Fibroblast of upper back skin (primary cell): ENCODE measurements at regions not wholly inside any gene's neighbourhood (a gene's known extent, or its start where the extent isn't known, plus 50 kb on each side); places are given as distances from the start of the nearest gene placed in this dataset.
"Not testable (repeated sequence)": the region's sequence is repeated elsewhere in the genome, so short reads cannot be mapped to it uniquely, and the experiment has no call there.

ENCODE experiments used
- DNase-seq: peaks from one replicate; pipeline ENCODE4 v3.0.0-alpha.2; 2013

DNA sequence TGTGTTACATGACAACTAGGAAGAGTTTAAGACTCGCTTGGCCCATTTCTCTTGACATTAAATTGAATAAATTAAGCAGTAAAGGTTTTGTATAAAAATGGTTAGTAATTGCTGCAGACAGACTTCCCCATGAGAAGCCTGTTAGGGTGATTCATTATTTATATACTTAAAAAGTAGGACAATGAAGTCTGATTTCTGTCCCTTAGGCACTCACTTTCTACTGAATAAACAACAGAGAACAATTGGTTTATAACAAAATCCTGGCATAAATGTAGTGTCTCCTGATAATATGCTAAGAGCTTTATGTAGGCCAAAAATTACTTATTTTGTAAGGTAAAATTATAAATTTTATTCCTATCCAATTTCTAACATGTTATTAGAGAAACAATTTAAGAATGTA lies 2138.5 kb upstream of the PCDH20 start:
- no peak for DNase-seq

DNA sequence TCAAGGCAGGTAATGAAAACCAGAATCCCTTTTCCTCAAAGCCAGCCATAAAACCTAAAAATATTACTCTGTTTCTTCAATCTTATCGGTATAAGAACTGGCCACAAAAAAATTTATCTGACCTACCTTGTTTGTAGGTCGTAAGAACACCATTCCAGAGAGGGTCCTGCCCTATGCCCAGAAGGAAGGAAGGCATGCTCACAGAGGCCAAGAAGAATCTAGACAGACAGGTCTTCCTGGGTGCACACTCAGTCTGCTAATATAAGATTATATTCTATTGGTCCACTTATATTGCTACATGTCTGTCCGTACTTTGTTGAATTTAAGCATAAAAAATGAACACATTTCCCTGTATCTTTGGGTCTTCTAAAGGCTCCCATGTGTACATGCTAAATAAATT lies 2136.1 kb upstream of the PCDH20 start:
- DNase-seq: no peak

DNA sequence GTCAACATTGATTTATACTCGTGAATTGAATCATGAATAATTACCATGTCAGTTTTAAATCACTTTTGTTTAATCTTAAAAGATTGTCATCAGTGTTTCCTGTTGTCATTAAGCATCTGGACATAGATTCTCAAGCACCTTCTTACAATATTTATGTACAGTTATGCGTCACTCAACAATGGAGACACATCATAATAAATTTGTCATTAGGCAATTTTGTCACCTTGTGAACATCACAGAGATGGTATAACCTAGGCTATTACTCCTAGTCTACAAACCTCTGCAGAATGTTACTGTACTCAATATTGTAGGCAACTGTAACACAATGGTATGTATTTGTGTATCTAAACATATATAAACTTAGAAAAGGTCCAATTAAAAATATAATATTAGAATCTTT lies 2130.9 kb upstream of the PCDH20 start:
- no peak for DNase-seq

DNA sequence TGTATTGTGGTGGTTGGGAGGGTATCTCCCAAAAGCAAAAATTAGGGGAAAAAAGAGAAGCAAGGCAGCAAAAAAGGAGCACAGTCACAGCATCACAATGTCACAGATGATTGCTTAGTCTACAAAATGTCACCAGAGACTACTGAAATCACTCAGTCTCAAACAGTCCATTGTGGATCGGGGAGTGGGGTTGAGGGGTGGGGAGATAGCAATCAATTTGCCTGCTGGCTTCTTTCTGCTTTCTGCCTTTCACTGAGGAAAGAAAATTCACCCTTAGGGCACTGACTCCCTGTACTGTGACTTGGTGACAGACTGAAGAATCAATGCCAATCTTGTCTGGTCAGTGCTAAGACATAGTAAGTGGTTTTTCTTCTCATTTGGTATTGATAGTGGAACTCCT lies 2127.1 kb upstream of the PCDH20 start:
- DNase-seq: no peak

DNA sequence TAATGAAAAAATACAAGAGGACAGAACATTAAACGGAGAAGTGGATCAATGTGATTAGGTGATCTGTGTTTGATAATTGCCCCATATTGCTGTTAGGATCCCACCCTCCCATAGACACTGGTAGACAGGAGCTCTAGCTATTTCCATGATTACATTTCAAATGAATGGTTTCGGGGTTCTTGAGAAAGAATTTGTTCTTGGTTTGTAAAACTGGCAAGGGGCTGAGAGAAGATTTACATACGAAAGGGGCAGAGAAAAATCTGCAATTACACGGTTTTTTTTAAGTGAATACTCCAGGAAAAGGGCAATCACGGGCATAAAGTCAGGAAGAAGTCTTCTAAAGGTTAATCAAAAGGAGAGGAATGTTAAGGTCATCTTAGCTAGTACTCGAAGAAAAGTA lies 2125.7 kb upstream of the PCDH20 start:
- DNase-seq: no peak

DNA sequence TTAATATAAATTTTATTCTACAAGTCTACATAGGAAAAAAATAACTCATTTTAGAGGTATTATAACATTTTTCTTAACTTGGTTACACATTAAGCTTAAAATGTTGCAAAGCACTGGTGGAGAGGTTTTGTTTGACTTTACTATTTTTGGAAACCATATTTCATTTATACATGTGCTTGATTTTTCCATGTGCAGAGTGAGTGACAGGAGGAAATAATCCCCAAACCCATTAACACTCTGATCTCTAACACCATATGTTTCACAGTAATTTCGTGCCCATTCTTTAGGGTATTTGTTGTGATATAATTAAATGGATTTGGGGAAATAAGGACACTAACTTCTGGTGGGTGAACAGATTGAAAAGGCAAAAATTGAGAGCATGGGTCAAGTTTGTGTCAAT lies 2124.4 kb upstream of the PCDH20 start:
- no peak for DNase-seq

DNA sequence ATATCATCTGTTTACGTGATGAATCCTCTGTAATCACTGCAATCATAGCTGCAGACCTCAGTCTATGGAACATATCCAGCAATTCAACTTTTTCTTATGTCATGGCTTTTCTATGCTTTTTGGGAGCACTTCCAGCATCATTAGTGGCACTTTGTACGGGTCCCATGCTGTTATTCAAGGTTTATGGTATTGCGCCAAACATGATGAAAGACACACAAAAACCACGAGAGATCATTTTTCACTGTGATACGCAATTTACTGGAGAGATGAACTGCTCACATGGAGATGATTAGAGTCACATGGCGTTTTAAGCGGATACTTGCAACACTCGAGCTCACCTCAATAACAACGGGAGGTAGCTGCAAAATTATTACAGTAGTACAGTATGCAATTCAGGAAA lies 2101.7 kb upstream of the PCDH20 start:
- peak; percentile 98 for DNase-seq

DNA sequence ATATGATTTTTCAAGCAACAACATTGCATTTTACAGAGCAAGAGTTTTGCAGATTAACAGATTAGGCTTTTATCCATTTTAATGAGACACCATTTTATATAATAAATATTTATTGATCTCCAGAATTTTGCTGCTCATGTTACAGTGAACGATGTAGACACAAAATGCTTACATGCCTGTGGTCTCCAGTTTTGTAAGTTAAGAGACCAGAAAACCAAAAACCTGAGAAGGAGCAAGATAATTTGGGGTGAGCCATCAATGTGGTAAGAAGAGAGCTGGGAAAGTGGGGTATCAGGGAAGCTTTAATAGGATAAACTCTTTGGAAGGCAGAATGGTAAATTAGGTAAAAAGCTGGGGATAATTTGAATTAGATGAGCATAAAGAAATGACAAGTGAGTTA lies 2100.5 kb upstream of the PCDH20 start:
- DNase-seq: peak; percentile 28

DNA sequence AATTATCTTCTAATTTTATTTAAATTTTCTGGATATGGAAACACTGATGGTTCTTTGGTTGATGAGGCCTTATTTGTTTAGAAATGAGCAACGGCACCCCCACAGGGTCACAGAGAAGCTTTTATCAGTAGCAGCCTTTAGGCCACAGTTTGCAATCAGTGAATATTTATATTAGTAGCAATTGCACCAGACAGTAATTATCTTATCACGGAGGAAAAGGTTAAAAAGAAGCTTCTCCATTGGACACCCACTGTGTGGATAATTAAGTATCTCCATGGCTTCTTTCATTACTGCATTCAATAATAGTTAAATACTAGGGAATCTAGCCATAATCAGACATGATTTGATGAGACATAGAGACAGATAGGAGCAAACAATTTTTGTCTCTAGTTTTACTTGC lies 2099.2 kb upstream of the PCDH20 start:
- no peak for DNase-seq

DNA sequence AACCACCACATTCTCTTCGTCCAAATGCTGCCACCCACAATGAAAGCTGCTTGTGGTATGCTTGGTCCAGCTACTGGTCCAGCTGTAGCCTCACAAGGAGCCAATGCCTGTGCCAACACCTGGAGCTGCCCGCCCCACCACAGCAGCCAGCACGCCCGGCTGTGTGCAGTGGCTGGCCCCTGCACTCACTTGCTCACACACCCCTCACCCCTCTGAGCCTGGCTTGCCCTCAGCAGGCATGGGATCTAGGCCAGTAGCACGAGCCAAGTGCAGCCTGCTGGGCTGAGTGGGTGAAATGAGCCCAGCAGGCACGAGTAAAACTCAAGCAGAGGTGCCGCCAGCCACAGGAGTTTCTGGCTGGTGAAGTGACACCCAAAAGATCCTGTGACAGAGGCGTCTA lies 2096.4 kb upstream of the PCDH20 start:
- no peak for DNase-seq

DNA sequence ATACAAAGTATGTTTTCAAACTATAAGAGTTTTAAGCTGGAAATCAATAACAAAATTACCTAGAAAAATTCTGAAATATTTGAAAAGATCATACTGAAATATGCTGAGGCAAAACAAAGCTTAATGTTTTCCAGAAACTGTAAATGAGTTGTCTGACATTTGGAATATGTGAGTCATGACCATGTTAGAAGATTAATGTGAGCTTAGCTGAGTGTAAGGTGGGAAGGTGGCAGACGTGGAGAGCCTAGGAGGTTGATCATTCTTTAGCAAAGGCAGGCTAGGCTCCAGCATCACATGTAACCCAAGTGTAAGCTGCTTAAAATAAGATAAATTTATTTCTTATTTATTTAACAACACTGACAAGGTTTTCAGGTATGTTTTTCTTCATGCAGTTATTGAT lies 2086.1 kb upstream of the PCDH20 start:
- peak; percentile 38 for DNase-seq

DNA sequence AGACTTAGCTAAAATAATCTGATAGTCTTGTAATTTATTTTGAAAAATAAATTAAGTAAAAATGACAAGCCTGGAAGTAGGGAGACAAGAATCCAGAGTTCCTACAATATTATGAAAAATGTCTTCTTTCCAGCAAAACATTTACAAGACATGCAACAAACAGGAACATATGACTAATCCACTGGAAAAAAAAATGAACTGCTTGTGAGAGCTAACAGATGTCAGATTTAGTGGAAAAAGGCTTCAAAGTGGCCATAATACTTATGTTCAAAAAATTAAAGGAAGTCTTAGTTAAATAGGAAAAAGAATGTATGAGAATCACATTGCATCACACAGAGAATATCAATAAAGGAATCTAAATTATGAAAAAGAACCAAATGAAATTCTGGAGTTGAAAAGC lies 2082.0 kb upstream of the PCDH20 start:
- no peak for DNase-seq

DNA sequence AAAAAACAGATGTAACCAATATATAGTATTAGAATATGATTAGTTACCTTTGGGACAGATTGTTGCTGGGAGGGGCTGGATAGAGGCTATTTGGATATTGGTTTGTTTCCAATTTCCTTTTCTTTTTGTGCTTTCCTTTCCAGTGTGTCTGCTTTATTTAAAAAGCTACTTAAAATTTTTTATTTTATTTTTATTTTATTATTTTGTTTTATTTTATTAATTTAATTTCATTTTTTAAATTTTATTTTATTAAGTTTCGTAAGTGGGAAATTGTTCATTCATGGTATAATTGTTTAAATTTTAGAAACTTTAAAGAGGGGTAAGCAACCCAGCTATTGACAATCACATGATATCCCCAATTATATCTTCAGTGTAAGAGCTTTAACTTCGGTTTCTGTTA lies 2077.0 kb upstream of the PCDH20 start:
- no peak for DNase-seq

DNA sequence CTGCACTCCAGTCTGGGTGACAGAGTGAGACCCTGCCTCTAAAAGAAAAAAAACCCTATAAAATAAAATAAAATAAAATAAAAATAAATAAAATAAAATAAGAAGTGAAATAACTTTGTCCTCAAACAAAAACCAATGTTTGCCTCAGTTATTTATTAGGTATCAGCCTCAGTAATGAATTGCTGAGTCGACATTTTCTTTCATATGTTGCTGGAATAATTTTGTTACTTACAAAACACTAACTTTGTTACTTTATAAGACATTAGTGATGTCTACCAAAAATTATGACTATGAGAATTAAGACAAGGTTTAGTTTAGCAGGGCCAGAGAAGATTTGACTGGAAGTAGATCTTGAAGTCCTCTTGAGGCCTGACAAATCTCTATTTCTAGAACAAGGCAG lies 2074.5 kb upstream of the PCDH20 start:
- no peak for DNase-seq

DNA sequence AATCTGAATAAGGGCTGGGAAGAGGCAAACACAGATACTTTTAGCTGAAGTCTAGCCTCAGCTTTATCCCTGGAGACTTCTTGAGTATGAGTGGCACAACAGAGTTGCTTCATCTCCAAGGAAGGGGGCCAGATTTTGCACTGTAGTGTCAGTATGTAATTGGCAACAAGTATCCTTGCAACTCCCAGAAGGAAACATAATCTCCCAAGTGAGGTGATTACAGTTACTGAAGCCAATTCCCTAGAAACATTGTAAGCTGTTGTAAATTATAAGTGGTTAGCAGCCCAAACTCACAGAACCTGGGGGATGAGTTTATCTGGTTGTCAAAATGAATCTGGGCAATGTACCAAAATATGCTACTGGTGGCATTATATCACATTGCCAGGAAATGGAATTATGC lies 2065.7 kb upstream of the PCDH20 start:
- peak; percentile 88 for DNase-seq

DNA sequence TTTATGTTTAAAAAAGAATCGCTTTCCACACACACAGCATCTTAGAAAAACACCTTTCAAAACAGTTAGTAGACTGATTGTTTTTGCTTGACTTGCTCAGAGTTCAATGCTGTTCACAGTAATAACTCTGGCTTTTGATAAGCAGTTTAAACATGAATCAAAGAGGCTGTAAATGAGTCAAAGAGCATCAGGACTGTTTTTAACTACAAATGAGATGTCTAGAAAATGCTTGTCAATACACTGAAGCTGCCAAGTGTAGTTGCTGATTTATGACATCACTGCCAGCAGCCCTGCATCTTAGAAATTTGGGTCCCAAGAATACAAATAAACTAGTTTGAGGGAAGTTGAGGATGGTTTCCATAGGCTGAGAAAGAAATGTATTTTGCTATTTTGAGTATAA lies 2057.1 kb upstream of the PCDH20 start:
- DNase-seq: no peak

DNA sequence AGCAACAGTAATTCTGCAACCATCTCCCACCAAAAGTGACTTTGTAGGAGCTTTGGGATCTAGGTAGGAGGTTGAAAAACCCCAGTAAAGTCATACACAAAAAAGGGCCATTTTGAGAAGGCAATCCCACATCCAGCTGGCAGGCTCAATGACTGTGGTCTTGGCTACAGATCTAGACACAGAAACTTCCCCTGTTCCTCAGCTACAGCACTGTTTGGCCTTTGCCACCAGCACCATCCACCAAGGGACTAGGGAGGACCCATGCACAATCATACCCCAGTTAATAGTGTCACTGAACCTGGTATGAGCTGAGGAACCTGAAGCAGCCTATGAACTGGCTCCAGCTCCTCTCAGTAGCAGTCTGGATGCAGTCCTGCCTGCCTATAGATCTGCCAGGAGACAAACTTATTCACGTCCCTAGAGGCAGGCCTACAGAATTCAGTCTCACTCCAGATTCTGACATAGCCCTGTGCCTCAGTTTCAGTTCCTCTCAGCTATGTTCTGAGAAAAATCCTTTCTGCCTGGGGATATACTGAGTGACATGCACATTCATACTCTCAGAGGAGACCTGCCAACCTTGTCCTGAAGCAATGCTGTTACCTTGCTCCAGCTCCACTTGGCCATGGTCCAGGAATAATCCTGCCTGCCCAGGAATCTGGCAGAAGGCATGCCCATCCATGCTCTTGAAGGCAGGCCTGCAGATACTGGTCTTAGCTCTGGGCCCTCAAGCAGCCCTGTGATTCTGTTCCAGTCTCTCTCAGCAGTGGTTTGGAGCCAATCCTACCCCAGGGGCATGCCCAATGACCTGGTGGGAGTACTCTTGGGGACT lies 2048.3 kb upstream of the PCDH20 start:
- DNase-seq: no peak

DNA sequence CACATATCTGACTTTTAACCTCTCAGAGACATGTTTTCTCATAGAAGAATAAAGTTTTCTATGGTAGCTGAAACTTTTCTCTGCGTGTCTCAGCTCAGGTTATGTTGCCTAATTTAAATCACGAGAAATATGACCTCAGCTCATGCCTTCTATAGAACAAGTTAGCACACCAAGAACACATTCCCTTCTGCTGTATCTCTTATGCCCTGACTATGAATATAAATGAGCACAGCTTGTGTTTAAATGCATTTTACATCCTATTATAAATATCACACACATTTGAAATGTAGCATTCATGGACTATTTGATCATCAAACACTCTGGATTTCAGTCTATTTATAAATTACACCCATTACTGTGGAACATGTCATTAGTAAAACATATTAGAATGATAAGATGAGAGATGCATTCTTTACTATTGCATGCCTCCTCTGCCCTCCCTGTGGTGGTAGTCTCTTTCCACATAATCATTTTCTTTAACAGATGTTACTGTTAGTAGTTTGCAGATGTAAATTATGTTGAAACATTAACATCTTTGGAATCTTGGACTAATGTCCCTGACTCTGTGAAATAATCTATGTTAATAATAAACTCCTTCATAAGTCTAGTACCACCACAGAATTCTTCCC lies 2044.9 kb upstream of the PCDH20 start:
- peak; percentile 50 for DNase-seq

DNA sequence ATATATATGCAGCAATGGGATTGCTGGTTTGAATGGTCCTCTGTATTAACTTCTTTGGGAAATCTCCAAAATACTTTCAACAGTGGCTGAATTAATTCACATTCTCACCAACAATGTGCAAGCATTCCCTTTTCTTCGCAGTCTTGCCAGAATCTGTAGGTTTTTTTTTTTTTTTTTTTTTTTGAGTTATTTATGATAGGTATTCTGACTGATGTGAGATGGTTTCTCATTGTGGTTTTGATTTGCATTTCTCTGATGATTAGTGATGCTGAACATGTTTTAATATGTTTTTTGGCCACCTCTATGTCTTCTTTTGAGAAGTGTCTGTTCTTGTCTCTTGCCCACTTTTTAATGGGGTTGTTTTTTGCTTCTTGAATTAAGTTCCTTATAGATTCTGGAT lies 2041.5 kb upstream of the PCDH20 start:
- DNase-seq: peak; percentile 66

DNA sequence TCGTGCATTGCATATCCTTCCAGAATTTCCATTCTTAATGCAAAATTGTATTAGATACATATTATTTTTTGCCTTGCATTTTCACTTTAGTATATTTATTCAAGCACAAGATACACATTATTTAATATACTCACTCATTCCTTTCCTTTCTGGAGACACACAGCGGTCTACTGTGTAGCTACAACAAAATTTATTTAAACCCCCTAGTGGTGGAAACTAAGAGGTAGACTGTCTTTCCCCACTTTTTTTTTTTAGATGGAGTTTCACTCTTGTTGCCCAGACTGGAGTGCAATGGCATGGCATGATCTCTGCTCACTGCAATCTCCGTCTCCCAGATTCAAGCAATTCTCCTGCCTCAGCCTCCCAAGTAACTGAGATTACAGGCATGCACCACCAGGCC lies 2040.3 kb upstream of the PCDH20 start:
- no peak for DNase-seq

DNA sequence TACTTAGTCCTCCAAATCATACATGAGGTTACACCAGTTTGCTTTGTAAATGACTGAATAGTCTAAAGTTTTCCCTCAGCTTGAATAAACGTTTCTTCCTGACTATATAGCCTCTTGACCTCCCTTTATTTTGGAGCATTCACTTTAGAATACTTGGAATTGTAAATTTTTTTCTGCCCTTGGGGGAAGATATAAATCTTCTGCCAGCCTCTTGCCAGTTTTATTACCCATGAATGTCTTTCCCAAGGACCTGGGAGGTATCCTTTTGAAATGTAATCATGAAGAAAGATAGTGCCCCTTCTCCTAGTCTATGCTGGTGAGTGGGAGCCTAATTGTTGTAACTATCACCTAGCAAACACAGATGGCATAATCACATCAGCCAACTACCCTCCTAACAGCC lies 2033.9 kb upstream of the PCDH20 start:
- no peak for DNase-seq

DNA sequence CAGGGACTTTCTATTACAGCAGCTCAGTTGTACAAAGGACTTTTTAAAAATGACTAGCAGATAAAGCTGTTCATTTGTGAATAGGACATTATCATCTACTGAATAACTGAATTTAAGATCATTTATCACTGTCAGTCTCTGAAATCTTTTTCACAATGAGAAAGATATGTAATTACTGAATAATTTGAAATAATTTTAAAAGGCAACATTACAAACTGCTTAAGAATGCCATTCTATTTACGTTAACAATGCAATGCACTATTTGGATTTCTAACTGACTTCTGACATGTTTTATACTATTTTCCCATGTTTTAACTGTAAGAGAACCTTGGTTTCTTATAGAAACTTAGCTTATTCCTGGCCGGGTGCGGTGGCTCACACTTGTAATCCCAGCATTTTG lies 2033.0 kb upstream of the PCDH20 start:
- DNase-seq: no peak

DNA sequence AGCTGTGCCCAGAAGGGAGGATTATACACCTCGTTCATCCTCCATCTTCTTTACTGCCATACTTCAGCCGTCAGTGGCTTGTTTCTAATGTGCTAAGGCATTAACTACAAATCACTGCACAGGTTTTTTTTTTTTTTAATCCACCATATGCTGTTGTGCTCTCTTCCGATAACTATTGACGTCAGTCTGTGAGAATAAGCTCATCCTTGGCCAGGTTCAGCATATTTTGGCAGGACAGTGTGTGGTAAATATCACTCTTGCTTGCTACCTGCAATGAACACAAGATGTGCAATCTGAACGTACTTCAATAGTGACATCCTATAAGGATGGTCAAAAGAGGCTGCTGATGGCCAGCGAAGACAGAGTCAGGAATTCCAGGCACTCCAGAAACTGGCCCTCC lies 2030.7 kb upstream of the PCDH20 start:
- no peak for DNase-seq

DNA sequence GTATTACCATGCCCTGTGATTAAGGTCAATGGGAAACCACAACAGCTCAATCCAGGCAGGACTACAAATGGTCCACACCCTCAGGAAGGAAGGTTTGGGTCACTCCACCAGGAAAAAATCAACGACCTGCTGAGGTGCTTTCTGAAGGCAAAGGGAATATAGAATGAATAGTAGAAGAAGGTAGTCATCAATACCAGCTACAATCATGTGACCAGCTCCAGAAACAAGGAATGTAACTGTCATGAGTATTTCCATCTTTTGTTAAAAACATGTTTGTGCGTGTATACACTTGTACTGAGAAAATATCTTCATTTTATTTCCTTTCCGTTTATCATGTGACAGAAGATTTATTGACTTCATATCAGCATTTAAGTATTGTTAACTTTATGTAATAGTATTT lies 2028.6 kb upstream of the PCDH20 start:
- not testable (repeated sequence) for DNase-seq

DNA sequence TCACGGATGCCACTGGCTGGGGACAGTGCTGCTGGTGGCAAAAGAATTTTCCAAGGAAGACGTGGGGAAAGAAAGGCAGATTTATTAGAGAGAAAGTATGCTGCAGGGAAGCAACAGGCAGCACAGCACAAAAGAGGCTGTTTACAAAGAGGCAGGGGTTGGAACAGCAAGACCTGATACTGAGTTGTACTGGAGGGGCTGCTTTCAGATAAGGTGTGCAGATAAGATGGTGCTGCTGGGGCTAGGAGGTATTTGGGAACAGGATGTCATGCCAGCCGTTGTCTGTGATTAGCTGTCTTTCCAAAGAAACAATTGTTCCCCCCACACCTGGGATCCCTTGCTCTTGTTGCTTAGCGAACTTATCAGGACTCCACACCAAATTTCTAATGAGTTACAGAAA lies 2023.3 kb upstream of the PCDH20 start:
- no peak for DNase-seq
